ENCODE measurements at regions not wholly inside any gene's neighbourhood (a gene's known extent, or its start where the extent isn't known, plus 50 kb on each side); places are given as distances from the start of the nearest gene placed in this dataset.

GRCh38 chr20:10946124-10946880 lies 272.5 kb upstream of the JAG1 start:
- TF ChIP-seq GATA3 (IDR thresholded peaks at IDR 0.05; ENCODE audit: low read depth, low read length): no peak
- no peak for TF ChIP-seq GATA2 (IDR thresholded peaks at IDR 0.05; ENCODE audit: low read depth, low read length)

All from SH-SY5Y (cell line).